SU-DHL-6 (cell line): ENCODE measurements at regions not wholly inside any gene's neighbourhood (a gene's known extent, or its start where the extent isn't known, plus 50 kb on each side); places are given as distances from the start of the nearest gene placed in this dataset.

ENCODE experiments used
- H2AFZ ChIP-seq: fragments of 200-600 bp; sonication (generic); 2 replicates; pipeline ENCODE4 v1.6.1; 2014; ENCODE audit warnings: low read depth, mild to moderate bottlenecking, moderate library complexity, mixed read lengths, antibody characterized with exemption, low read length; ENCODE audit not compliant: severe bottlenecking
- H3F3A ChIP-seq: fragments of 200-600 bp; shearing (Covaris generic); 2 replicates; pipeline ENCODE4 v1.6.0; 2016; ENCODE audit warnings: antibody characterized with exemption, mild to moderate bottlenecking; ENCODE audit not compliant: insufficient read depth
- H3K27ac ChIP-seq: fragments of 200-600 bp; sonication (generic); 2 replicates; pipeline ENCODE4 v1.5.1; 2016; ENCODE audit warnings: low read depth, mild to moderate bottlenecking, low read length, moderate library complexity, mixed read lengths
- H3K27me3 ChIP-seq: fragments of 200-600 bp; sonication (generic), shearing (Covaris generic); 2 replicates; pipeline ENCODE4 v1.6.0; 2014; ENCODE audit warnings: mild to moderate bottlenecking, low read length
- H3K36me3 ChIP-seq: fragments of 200-600 bp; sonication (generic); 2 replicates; pipeline ENCODE4 v1.6.1; 2014; ENCODE audit warnings: mild to moderate bottlenecking, low read length, mixed read lengths
- H3K4me2 ChIP-seq: fragments of 300-600, 200-600 bp; shearing (Covaris generic), sonication (generic); 2 replicates; pipeline ENCODE4 v1.6.0; 2014; ENCODE audit warnings: low read length, low read depth, mild to moderate bottlenecking; ENCODE audit not compliant: poor library complexity, severe bottlenecking
- H3K4me3 ChIP-seq: fragments of 200-600 bp; sonication (generic); 2 replicates; pipeline ENCODE4 v1.5.1; 2014; ENCODE audit warnings: antibody characterized with exemption, low read length, mild to moderate bottlenecking, mixed read lengths; ENCODE audit not compliant: insufficient read depth, poor library complexity, severe bottlenecking
- H3K79me2 ChIP-seq: fragments of 200-600 bp; sonication (generic); 2 replicates; pipeline ENCODE4 v1.6.1; 2014; ENCODE audit warnings: mild to moderate bottlenecking, low read length, moderate library complexity; ENCODE audit not compliant: insufficient read depth
- H3K9ac ChIP-seq: fragments of 200-600 bp; sonication (generic); 2 replicates; pipeline ENCODE4 v1.7.0; 2014; ENCODE audit warnings: mild to moderate bottlenecking, low read length
- H3K9me2 ChIP-seq: fragments of 200-600 bp; sonication (generic); replicated peaks from 2 replicates; pipeline ENCODE4 v1.6.1; 2014; ENCODE audit warnings: low read length; ENCODE audit not compliant: insufficient read depth
- H3K9me3 ChIP-seq: fragments of 200-600 bp; sonication (generic); 2 replicates; pipeline ENCODE4 v1.6.1; 2014; ENCODE audit warnings: low read length, mixed read lengths; ENCODE audit not compliant: insufficient read depth
- H4K20me1 ChIP-seq: fragments of 200-600 bp; sonication (generic); 2 replicates; pipeline ENCODE4 v1.6.1; 2014; ENCODE audit warnings: low read depth, mild to moderate bottlenecking, antibody characterized with exemption, low read length, moderate library complexity, mixed read lengths
- EZH2phosphoT487 ChIP-seq: fragments of 200-600 bp; sonication (generic), shearing (Covaris generic); conservative IDR thresholded peaks from 2 replicates; pipeline ENCODE4 v1.6.1; 2018; ENCODE audit warnings: mild to moderate bottlenecking, antibody characterized with exemption, low read length, moderate library complexity, mixed read lengths
- TF ChIP-seq, protein P1 (sequence below): fragments of 200-600 bp; sonication (generic); IDR thresholded peaks from one replicate; pipeline ENCODE4 v1.5.1; 2017; ENCODE audit warnings: antibody characterized with exemption, mild to moderate bottlenecking, low read length, moderate library complexity; ENCODE audit not compliant: insufficient read depth, poor library complexity, severe bottlenecking

DNA sequence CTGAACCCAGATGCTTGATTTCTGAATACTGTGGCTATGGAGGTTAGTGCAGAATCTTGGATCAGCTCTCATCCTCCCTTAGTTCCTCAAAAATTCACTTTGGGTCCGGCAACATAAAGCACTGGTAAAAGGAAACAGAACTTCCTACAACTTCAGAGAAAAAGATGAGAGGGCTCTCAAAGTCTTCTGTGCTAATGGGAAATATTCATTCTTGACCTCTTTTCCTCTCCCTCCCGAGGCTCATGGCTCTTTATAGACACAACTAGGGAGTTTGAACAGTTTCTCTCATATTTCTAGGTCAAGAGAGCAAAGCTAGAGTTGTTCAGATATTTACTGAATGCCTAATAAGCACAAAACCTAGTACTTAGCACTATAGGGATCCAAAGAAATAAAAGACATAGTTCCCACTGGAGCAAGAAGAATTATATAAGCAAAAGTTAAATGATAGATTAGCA is 124.1 kb upstream of the TCF21 start:
- TF ChIP-seq, protein P1, sequence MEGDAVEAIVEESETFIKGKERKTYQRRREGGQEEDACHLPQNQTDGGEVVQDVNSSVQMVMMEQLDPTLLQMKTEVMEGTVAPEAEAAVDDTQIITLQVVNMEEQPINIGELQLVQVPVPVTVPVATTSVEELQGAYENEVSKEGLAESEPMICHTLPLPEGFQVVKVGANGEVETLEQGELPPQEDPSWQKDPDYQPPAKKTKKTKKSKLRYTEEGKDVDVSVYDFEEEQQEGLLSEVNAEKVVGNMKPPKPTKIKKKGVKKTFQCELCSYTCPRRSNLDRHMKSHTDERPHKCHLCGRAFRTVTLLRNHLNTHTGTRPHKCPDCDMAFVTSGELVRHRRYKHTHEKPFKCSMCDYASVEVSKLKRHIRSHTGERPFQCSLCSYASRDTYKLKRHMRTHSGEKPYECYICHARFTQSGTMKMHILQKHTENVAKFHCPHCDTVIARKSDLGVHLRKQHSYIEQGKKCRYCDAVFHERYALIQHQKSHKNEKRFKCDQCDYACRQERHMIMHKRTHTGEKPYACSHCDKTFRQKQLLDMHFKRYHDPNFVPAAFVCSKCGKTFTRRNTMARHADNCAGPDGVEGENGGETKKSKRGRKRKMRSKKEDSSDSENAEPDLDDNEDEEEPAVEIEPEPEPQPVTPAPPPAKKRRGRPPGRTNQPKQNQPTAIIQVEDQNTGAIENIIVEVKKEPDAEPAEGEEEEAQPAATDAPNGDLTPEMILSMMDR = no peak
- no peak for TF ChIP-seq EZH2phosphoT487
- H3F3A ChIP-seq = no peaks in the 10 kb centered on the region
- H3K9me3 ChIP-seq = no peaks in the 10 kb centered on the region
- H3K9me2 ChIP-seq = no peaks in the 10 kb centered on the region
- no peak overlapping the region for H3K9ac ChIP-seq
- no peak overlapping the region for H3K4me2 ChIP-seq
- no peaks in the 10 kb centered on the region for H3K79me2 ChIP-seq
- H2AFZ ChIP-seq = no peak overlapping the region
- no peaks in the 10 kb centered on the region for H3K27me3 ChIP-seq
- H3K36me3 ChIP-seq = no peaks in the 10 kb centered on the region
- H4K20me1 ChIP-seq = no peaks in the 10 kb centered on the region
- no peak overlapping the region for H3K27ac ChIP-seq
- no peak overlapping the region for H3K4me3 ChIP-seq

DNA sequence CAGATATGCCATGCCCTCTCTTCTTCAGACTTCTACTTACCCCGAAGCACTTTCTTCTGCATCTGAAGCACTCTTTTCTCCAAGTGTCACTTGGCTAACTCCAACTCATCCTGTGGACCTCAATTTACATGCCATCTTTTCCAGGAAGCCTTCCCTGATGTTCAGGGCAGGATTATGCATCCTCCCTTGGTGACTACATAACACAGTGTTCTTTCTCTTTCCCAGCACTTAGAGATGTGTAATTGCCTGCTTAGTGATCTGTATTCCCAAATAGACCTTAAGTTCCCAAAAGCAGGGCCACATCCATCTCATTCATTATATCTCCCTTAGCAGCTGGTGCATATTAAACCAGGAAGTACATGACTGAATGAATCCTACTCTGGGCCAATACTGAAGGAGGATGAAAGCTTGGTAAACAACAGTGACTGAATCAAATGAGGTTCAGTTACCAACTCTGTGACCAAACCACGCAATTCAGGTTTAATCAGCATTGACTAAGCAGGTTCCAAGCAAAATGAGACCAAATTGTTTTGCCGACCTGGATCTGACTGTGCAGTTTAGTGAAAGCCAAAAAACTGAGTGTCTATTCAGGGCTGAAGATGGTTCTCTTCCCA is 121.4 kb upstream of the TCF21 start:
- H3K36me3 ChIP-seq = no peaks in the 10 kb centered on the region
- no peak overlapping the region for H2AFZ ChIP-seq
- TF ChIP-seq, protein P1 = no peak
- no peak for TF ChIP-seq EZH2phosphoT487
- no peak overlapping the region for H3K4me3 ChIP-seq
- H4K20me1 ChIP-seq = no peaks in the 10 kb centered on the region
- no peaks in the 10 kb centered on the region for H3F3A ChIP-seq
- H3K9me3 ChIP-seq = no peaks in the 10 kb centered on the region
- no peak overlapping the region for H3K27ac ChIP-seq
- no peak overlapping the region for H3K9ac ChIP-seq
- H3K79me2 ChIP-seq = no peaks in the 10 kb centered on the region
- no peaks in the 10 kb centered on the region for H3K27me3 ChIP-seq
- H3K4me2 ChIP-seq = no peak overlapping the region
- no peaks in the 10 kb centered on the region for H3K9me2 ChIP-seq

GRCh38 chr6:133768656-133769295 is 120.1 kb upstream of the TCF21 start:
- Histone ChIP-seq H3K4me2 (no peak overlapping the region), H3K27ac (no peak overlapping the region), H3K9me2 (no peaks in the 10 kb centered on the region), H3K4me3 (no peak overlapping the region), H3K9ac (no peak overlapping the region), H3K9me3 (no peaks in the 10 kb centered on the region), H3K79me2 (no peaks in the 10 kb centered on the region), H3K36me3 (no peaks in the 10 kb centered on the region), H3F3A (no peaks in the 10 kb centered on the region), H2AFZ (no peak overlapping the region), H3K27me3 (no peaks in the 10 kb centered on the region), H4K20me1 (no peaks in the 10 kb centered on the region)
- TF ChIP-seq, protein P1 = no peak
- TF ChIP-seq EZH2phosphoT487 = no peak
